ENCODE measurements at regions not wholly inside any gene's neighbourhood (a gene's known extent, or its start where the extent isn't known, plus 50 kb on each side); places are given as distances from the start of the nearest gene placed in this dataset.
"Not testable (repeated sequence)": the region's sequence is repeated elsewhere in the genome, so short reads cannot be mapped to it uniquely, and the experiment has no call there.

- not testable (repeated sequence) for TF ChIP-seq CTCF (IDR thresholded peaks at IDR 0.05); ZBTB33 (IDR thresholded peaks at IDR 0.05; ENCODE audit: borderline replicate concordance, low read depth); YY1 (IDR thresholded peaks at IDR 0.05; ENCODE audit: low read depth); TEAD4 (IDR thresholded peaks at IDR 0.05; ENCODE audit: borderline replicate concordance, insufficient read depth); REST (IDR thresholded peaks at IDR 0.05; ENCODE audit: low read depth, low read length); FOXM1 (IDR thresholded peaks at IDR 0.05; ENCODE audit: low read depth); RCOR1 (IDR thresholded peaks at IDR 0.05; ENCODE audit: low read length)
Observed at GRCh38 chr6:11401954-11402353, 135.6 kb upstream of the TMEM170B start.
